ENCODE measurements at regions not wholly inside any gene's neighbourhood (a gene's known extent, or its start where the extent isn't known, plus 50 kb on each side); places are given as distances from the start of the nearest gene placed in this dataset.

- ATAC-seq (no peak), DNase-seq (no peak)
- Histone ChIP-seq H3K27me3 (ENCODE audit: insufficient read depth in 3 of 3, low read length in 2 of 3) (peaks cover 0 to 27% (median 4%) of the 10 kb centered on the region in 3 donors), H3K27ac (no peak overlapping the region), H3K36me3 (ENCODE audit: insufficient read depth in 1 of 2, low read depth in 1 of 2) (no peaks in the 10 kb centered on the region), H3K9me3 (no peaks in the 10 kb centered on the region), H3K4me3 (no peak overlapping the region), H3K4me1 (no peaks in the 10 kb centered on the region)
- intact Hi-C loops (cut with DNase I) = no loop called here
- WGBS, 3 donors = 62 to 66% (median 65%) methylated on average over 19 of the region's 19 CpGs
- no peak for TF ChIP-seq CTCF (IDR thresholded peaks at IDR 0.05)
Observed at GRCh38 chr6:166866839-166867637, 89.3 kb downstream of the RNASET2 start.

- Histone ChIP-seq H3K36me3 (ENCODE audit: insufficient read depth in 1 of 2, low read depth in 1 of 2) (no peaks in the 10 kb centered on the region), H3K4me3 (no peak overlapping the region), H3K27me3 (ENCODE audit: insufficient read depth in 3 of 3, low read length in 2 of 3) (peaks cover 0 to 54% (median 8%) of the 10 kb centered on the region in 3 donors), H3K4me1 (no peaks in the 10 kb centered on the region), H3K27ac (no peak overlapping the region), H3K9me3 (no peaks in the 10 kb centered on the region)
- DNase-seq = no peak
- WGBS, 3 donors = 49 to 81% (median 63%) methylated on average over 1 of the region's 1 CpG
- TF ChIP-seq CTCF (IDR thresholded peaks at IDR 0.05) = no peak
- ATAC-seq = no peak
- intact Hi-C loops (cut with DNase I) = no loop called here
Observed at GRCh38 chr6:166864333-166864732, 92.0 kb downstream of the RNASET2 start.

- DNase-seq = no peak
- Histone ChIP-seq H3K4me1 (no peaks in the 10 kb centered on the region), H3K27ac (no peak overlapping the region), H3K9me3 (no peaks in the 10 kb centered on the region), H3K36me3 (ENCODE audit: insufficient read depth in 1 of 2, low read depth in 1 of 2) (no peaks in the 10 kb centered on the region), H3K27me3 (ENCODE audit: insufficient read depth in 3 of 3, low read length in 2 of 3) (peaks cover 0 to 60% (median 10%) of the 10 kb centered on the region in 3 donors), H3K4me3 (peak overlapping the region; percentile 67)
- TF ChIP-seq CTCF (IDR thresholded peaks at IDR 0.05) = no peak
- intact Hi-C loops (cut with DNase I) = no loop called here
- WGBS, 3 donors = 25 to 30% (median 29%) methylated on average over 20 to 21 of the region's 21 CpGs
- ATAC-seq = peak in 1 of 4 donors; percentile 22
Observed at GRCh38 chr6:166862978-166863530, 93.3 kb downstream of the RNASET2 start.

GRCh38 chr6:166862287-166862977, 93.9 kb downstream of the RNASET2 start:
- H3K36me3 ChIP-seq (ENCODE audit: insufficient read depth in 1 of 2, low read depth in 1 of 2) = no peaks in the 10 kb centered on the region
- H3K4me3 ChIP-seq = peak overlapping the region; percentile 67
- DNase-seq (no peak), ATAC-seq (peak in 2 of 4 donors; percentile 31 to 38)
- H3K4me1 ChIP-seq = no peaks in the 10 kb centered on the region
- H3K27ac ChIP-seq = no peak overlapping the region
- no peak for TF ChIP-seq CTCF (IDR thresholded peaks at IDR 0.05)
- H3K27me3 ChIP-seq (ENCODE audit: insufficient read depth in 3 of 3, low read length in 2 of 3) = peaks cover 0 to 64% (median 13%) of the 10 kb centered on the region in 3 donors
- intact Hi-C loops (cut with DNase I) = no loop called here
- no peaks in the 10 kb centered on the region for H3K9me3 ChIP-seq
- 0 to 1% (median 1%) methylated on average over 38 to 56 of the region's 56 CpGs for WGBS, 3 donors

All from psoas muscle (tissue), 7 donors.